ENCODE measurements at regions not wholly inside any gene's neighbourhood (a gene's known extent, or its start where the extent isn't known, plus 50 kb on each side); places are given as distances from the start of the nearest gene placed in this dataset.

GRCh38 chr11:34830648-34831047, 85.5 kb downstream of the APIP start:
- no peak for TF ChIP-seq CTCF (IDR thresholded peaks at IDR 0.05)

- TF ChIP-seq CTCF (IDR thresholded peaks at IDR 0.05): no peak
Observed at GRCh38 chr11:34830035-34830434, 86.1 kb downstream of the APIP start.

- no peak for TF ChIP-seq CTCF (IDR thresholded peaks at IDR 0.05)
Observed at GRCh38 chr11:34827228-34827627, 89.0 kb downstream of the APIP start.

GRCh38 chr11:34826384-34826726, 89.8 kb downstream of the APIP start:
- no peak for TF ChIP-seq CTCF (IDR thresholded peaks at IDR 0.05)

GRCh38 chr11:34825670-34826383, 90.4 kb downstream of the APIP start:
- no peak for TF ChIP-seq CTCF (IDR thresholded peaks at IDR 0.05)

GRCh38 chr11:34825315-34825669, 90.9 kb downstream of the APIP start:
- TF ChIP-seq CTCF (IDR thresholded peaks at IDR 0.05): no peak

- TF ChIP-seq CTCF (IDR thresholded peaks at IDR 0.05): no peak
Observed at GRCh38 chr11:34824425-34824824, 91.8 kb downstream of the APIP start.

GRCh38 chr11:34823639-34824038, 92.5 kb downstream of the APIP start:
- TF ChIP-seq CTCF (IDR thresholded peaks at IDR 0.05): no peak

Data from LNCAP (cell line).